Neuronal stem cell (in vitro differentiated cells): ENCODE measurements at regions not wholly inside any gene's neighbourhood (a gene's known extent, or its start where the extent isn't known, plus 50 kb on each side); places are given as distances from the start of the nearest gene placed in this dataset.

Experiments
- DNase-seq: peaks from one replicate; pipeline ENCODE4 v3.0.0-alpha.2; 2013; ENCODE audit warnings: low spot score
- H2AFZ ChIP-seq: one replicate; pipeline ENCODE4 v1.6.1; 2013; ENCODE audit warnings: mild to moderate bottlenecking, low read length, inconsistent platforms
- H2AK5ac ChIP-seq: 2 replicates; pipeline ENCODE4 v1.6.1; 2013; ENCODE audit warnings: low read depth, mild to moderate bottlenecking, inconsistent platforms, low read length, moderate library complexity, mixed read lengths
- H2BK120ac ChIP-seq: 2 replicates; pipeline ENCODE4 v1.6.1; 2013; ENCODE audit warnings: low read depth, mild to moderate bottlenecking, inconsistent platforms, low read length, moderate library complexity, mixed read lengths
- H2BK12ac ChIP-seq: one replicate; pipeline ENCODE4 v1.6.1; 2013; ENCODE audit warnings: low read length, inconsistent platforms
- H2BK15ac ChIP-seq: 2 replicates; pipeline ENCODE4 v1.6.1; 2013; ENCODE audit warnings: mild to moderate bottlenecking, low read length, inconsistent platforms, mixed read lengths
- H2BK5ac ChIP-seq: one replicate; pipeline ENCODE4 v1.6.1; 2013; ENCODE audit warnings: inconsistent platforms, mild to moderate bottlenecking, low read length, moderate library complexity
- H3K14ac ChIP-seq: one replicate; pipeline ENCODE4 v1.6.1; 2013; ENCODE audit warnings: low read length, inconsistent platforms
- H3K18ac ChIP-seq: 2 replicates; pipeline ENCODE4 v1.6.1; 2013; ENCODE audit warnings: low read length, inconsistent platforms
- H3K23ac ChIP-seq: 2 replicates; pipeline ENCODE4 v1.6.1; 2013; ENCODE audit warnings: low read depth, mild to moderate bottlenecking, mixed read lengths, low read length, inconsistent platforms; ENCODE audit not compliant: poor library complexity
- H3K27ac ChIP-seq: replicated peaks from 3 replicates; pipeline ENCODE4 v1.5.1; 2013; ENCODE audit warnings: low read length, inconsistent platforms
- H3K27me3 ChIP-seq, 3 experiments: 2 replicates each; pipeline ENCODE4 v1.6.1; 2013; ENCODE audit warnings: low read length in 3 of 3, mild to moderate bottlenecking in 2 of 3, inconsistent platforms in 1 of 3, low read depth in 1 of 3, mixed read lengths in 1 of 3, moderate library complexity in 1 of 3; ENCODE audit not compliant: control insufficient read depth in 3 of 3, insufficient read depth in 3 of 3
- H3K36me3 ChIP-seq, 2 donors: replicated peaks in 1 of 2; 2 replicates each; pipeline ENCODE4 v1.6.1; 2013; ENCODE audit warnings: low read length in 2 of 2; ENCODE audit not compliant: control insufficient read depth in 2 of 2, insufficient read depth in 2 of 2
- H3K4ac ChIP-seq: 2 replicates; pipeline ENCODE4 v1.6.1; 2013; ENCODE audit warnings: inconsistent platforms, mild to moderate bottlenecking, low read length, moderate library complexity
- H3K4me1 ChIP-seq, 2 donors: 1 replicate in 1 of 2; 2 replicates in 1 of 2; pipeline ENCODE4 v1.6.1; 2013; ENCODE audit warnings: low read length in 2 of 2, low read depth in 1 of 2; ENCODE audit not compliant: control insufficient read depth in 2 of 2, insufficient read depth in 1 of 2
- H3K4me2 ChIP-seq: one replicate; pipeline ENCODE4 v1.6.1; 2013; ENCODE audit warnings: mild to moderate bottlenecking, low read length, inconsistent platforms; ENCODE audit not compliant: insufficient read depth, poor library complexity, severe bottlenecking
- H3K4me3 ChIP-seq, 2 donors: 2 replicates each; pipeline ENCODE4 v1.5.1; 2013; ENCODE audit warnings: low read length in 2 of 2, mild to moderate bottlenecking in 2 of 2, inconsistent platforms in 1 of 2, moderate library complexity in 1 of 2
- H3K79me1 ChIP-seq: one replicate; pipeline ENCODE4 v1.6.1; 2013; ENCODE audit warnings: low read depth, mild to moderate bottlenecking, inconsistent platforms, low read length, moderate library complexity
- H3K9ac ChIP-seq: one replicate; pipeline ENCODE4 v1.6.1; 2013; ENCODE audit warnings: mild to moderate bottlenecking, low read depth, low read length, inconsistent platforms; ENCODE audit not compliant: poor library complexity
- H3K9me3 ChIP-seq, 2 donors: replicated peaks in 1 of 2; 2 replicates each; pipeline versions ENCODE3 to v1.6.1; 2013; ENCODE audit warnings: low read length in 2 of 2, mild to moderate bottlenecking in 2 of 2, inconsistent platforms in 1 of 2, low read depth in 1 of 2, mixed read lengths in 1 of 2, moderate library complexity in 1 of 2; ENCODE audit not compliant: control insufficient read depth in 2 of 2, insufficient read depth in 1 of 2
- H4K8ac ChIP-seq: one replicate; pipeline ENCODE4 v1.6.1; 2013; ENCODE audit warnings: low read depth, mild to moderate bottlenecking, inconsistent platforms, low read length, moderate library complexity
- H4K91ac ChIP-seq: one replicate; pipeline ENCODE4 v1.6.1; 2013; ENCODE audit warnings: low read length, low read depth, mild to moderate bottlenecking, inconsistent platforms; ENCODE audit not compliant: poor library complexity
- WGBS, 2 donors: extraction: QIAGEN DNeasy Blood & Tissue Kit; methylation state at CpG; one replicate each; pipeline ENCODE4 v1.1.7; 2013; ENCODE audit warnings: missing lambda C conversion rate in 2 of 2, mixed read lengths in 1 of 2; ENCODE audit not compliant: insufficient read length in 2 of 2, insufficient replicate concordance in 1 of 2; ENCODE audit errors: extremely low coverage in 2 of 2; 5-methylcytosine and 5-hydroxymethylcytosine counted together

- Histone ChIP-seq H3K18ac (no peak overlapping the region), H4K91ac (no peak overlapping the region), H2BK15ac (no peak overlapping the region), H2BK5ac (no peak overlapping the region), H2AK5ac (no peak overlapping the region), H3K27me3 (no peaks in the 10 kb centered on the region), H3K4me3 (no peak overlapping the region), H3K9me3 (peaks cover 0 to 2% of the 10 kb centered on the region in 2 donors), H3K14ac (no peak overlapping the region), H3K79me1 (no peaks in the 10 kb centered on the region), H3K36me3 (no peaks in the 10 kb centered on the region), H3K27ac (no peak overlapping the region), H4K8ac (no peak overlapping the region), H3K4me2 (no peak overlapping the region), H3K9ac (no peak overlapping the region), H3K4me1 (no peaks in the 10 kb centered on the region), H2BK120ac (no peak overlapping the region), H2BK12ac (no peak overlapping the region), H2AFZ (no peak overlapping the region), H3K23ac (no peak overlapping the region), H3K4ac (no peak overlapping the region)
- DNase-seq = no peak
Measured at GRCh38 chr6:144935181-144935580, 650.0 kb downstream of the UTRN start.

GRCh38 chr6:144935661-144936060 lies 650.5 kb downstream of the UTRN start:
- Histone ChIP-seq H3K27ac (no peak overlapping the region), H3K27me3 (peaks cover 0 to under 1% (median 0%) of the 10 kb centered on the region in 3 experiments), H3K23ac (no peak overlapping the region), H3K79me1 (no peaks in the 10 kb centered on the region), H3K36me3 (no peaks in the 10 kb centered on the region), H4K91ac (no peak overlapping the region), H3K9ac (no peak overlapping the region), H2AK5ac (no peak overlapping the region), H2BK15ac (no peak overlapping the region), H3K9me3 (peaks cover 0 to 2% of the 10 kb centered on the region in 2 donors), H3K4ac (no peak overlapping the region), H4K8ac (no peak overlapping the region), H3K4me2 (no peak overlapping the region), H3K4me1 (no peaks in the 10 kb centered on the region), H2BK120ac (no peak overlapping the region), H3K4me3 (no peak overlapping the region), H2BK5ac (no peak overlapping the region), H2AFZ (no peak overlapping the region), H3K14ac (no peak overlapping the region), H2BK12ac (no peak overlapping the region), H3K18ac (no peak overlapping the region)
- DNase-seq = no peak
- WGBS, 2 donors = no CpG with 5 or more reads among the region's 1 CpG

- Histone ChIP-seq H3K14ac (no peak overlapping the region), H3K9me3 (peaks cover 0 to 2% of the 10 kb centered on the region in 2 donors), H2AK5ac (no peak overlapping the region), H3K9ac (no peak overlapping the region), H3K36me3 (no peaks in the 10 kb centered on the region), H3K4me3 (no peak overlapping the region), H2BK120ac (no peak overlapping the region), H3K4me2 (no peak overlapping the region), H3K79me1 (no peaks in the 10 kb centered on the region), H3K27ac (no peak overlapping the region), H3K27me3 (peaks cover 0 to 4% (median 0%) of the 10 kb centered on the region in 3 experiments), H3K18ac (no peak overlapping the region), H2AFZ (no peak overlapping the region), H4K91ac (no peak overlapping the region), H2BK15ac (no peak overlapping the region), H3K4ac (no peak overlapping the region), H2BK12ac (no peak overlapping the region), H3K4me1 (no peaks in the 10 kb centered on the region), H3K23ac (no peak overlapping the region), H2BK5ac (no peak overlapping the region), H4K8ac (no peak overlapping the region)
- no CpG with 5 or more reads among the region's 2 CpGs for WGBS, 2 donors
- DNase-seq = no peak
Measured at GRCh38 chr6:144936764-144937163, 651.6 kb downstream of the UTRN start.

- Histone ChIP-seq H3K4me2 (no peak overlapping the region), H3K36me3 (no peaks in the 10 kb centered on the region), H3K4ac (no peak overlapping the region), H2BK120ac (no peak overlapping the region), H3K9ac (no peak overlapping the region), H3K4me1 (peaks cover 0 to 2% of the 10 kb centered on the region in 2 donors), H3K27ac (no peak overlapping the region), H2AK5ac (no peak overlapping the region), H3K27me3 (peaks cover 0 to 4% (median 0%) of the 10 kb centered on the region in 3 experiments), H3K14ac (no peak overlapping the region), H2BK15ac (no peak overlapping the region), H3K23ac (no peak overlapping the region), H2BK12ac (no peak overlapping the region), H4K91ac (no peak overlapping the region), H2AFZ (no peak overlapping the region), H3K4me3 (no peak overlapping the region), H4K8ac (no peak overlapping the region), H3K18ac (no peak overlapping the region), H3K9me3 (peaks cover 0 to 2% of the 10 kb centered on the region in 2 donors), H3K79me1 (no peaks in the 10 kb centered on the region), H2BK5ac (no peak overlapping the region)
- no CpG with 5 or more reads among the region's 1 CpG for WGBS, 2 donors
- DNase-seq = no peak
Measured at GRCh38 chr6:144939921-144940320, 654.8 kb downstream of the UTRN start.
